GM23248 (cell line): ENCODE measurements at regions not wholly inside any gene's neighbourhood (a gene's known extent, or its start where the extent isn't known, plus 50 kb on each side); places are given as distances from the start of the nearest gene placed in this dataset.

Source experiments
- DNase-seq: peaks from one replicate; pipeline ENCODE4 v3.0.0-alpha.2; 2015
- H2AFZ ChIP-seq: fragments of 200-600 bp; sonication (generic); 2 replicates; pipeline ENCODE4 v1.6.1; 2016; ENCODE audit warnings: antibody characterized with exemption
- H3F3A ChIP-seq: fragments of 200-600 bp; sonication (generic); 2 replicates; pipeline ENCODE4 v1.6.1; 2016; ENCODE audit warnings: mild to moderate bottlenecking, antibody characterized with exemption, mixed run types; ENCODE audit not compliant: insufficient read depth
- H3K27ac ChIP-seq: fragments of 200-600 bp; sonication (generic); 2 replicates; pipeline ENCODE4 v1.5.1; 2016; ENCODE audit warnings: mild to moderate bottlenecking
- H3K27me3 ChIP-seq: fragments of 200-600 bp; sonication (generic); replicated peaks from 2 replicates; pipeline ENCODE4 v1.6.1; 2016; ENCODE audit warnings: mild to moderate bottlenecking; ENCODE audit not compliant: insufficient read depth
- H3K36me3 ChIP-seq: fragments of 200-600 bp; sonication (generic); 2 replicates; pipeline ENCODE4 v1.6.1; 2016; ENCODE audit warnings: low read depth, mild to moderate bottlenecking
- H3K4me1 ChIP-seq: fragments of 200-600 bp; sonication (generic); 2 replicates; pipeline ENCODE4 v1.6.1; 2016; ENCODE audit warnings: mild to moderate bottlenecking; ENCODE audit not compliant: insufficient read depth
- H3K4me2 ChIP-seq: fragments of 200-600 bp; sonication (generic); one replicate; pipeline ENCODE4 v1.6.1; 2016; ENCODE audit warnings: mild to moderate bottlenecking; ENCODE audit not compliant: unreplicated experiment
- H3K4me3 ChIP-seq: fragments of 200-600 bp; sonication (generic); 2 replicates; pipeline ENCODE4 v1.5.1; 2016; ENCODE audit warnings: mild to moderate bottlenecking
- H3K79me2 ChIP-seq: fragments of 200-600 bp; sonication (generic); 2 replicates; pipeline ENCODE4 v1.6.1; 2016; ENCODE audit warnings: mild to moderate bottlenecking; ENCODE audit not compliant: insufficient read depth
- H3K9ac ChIP-seq: fragments of 200-600 bp; sonication (generic); 2 replicates; pipeline ENCODE4 v1.6.1; 2016; ENCODE audit warnings: mild to moderate bottlenecking
- H3K9me2 ChIP-seq: fragments of 200-600 bp; sonication (generic); 2 replicates; pipeline ENCODE4 v1.6.1; 2016; ENCODE audit warnings: mixed run types, mild to moderate bottlenecking, moderate library complexity; ENCODE audit not compliant: insufficient read depth
- H3K9me3 ChIP-seq: fragments of 200-600 bp; sonication (generic); one replicate; pipeline ENCODE4 v1.6.1; 2017; ENCODE audit warnings: low read depth
- H4K20me1 ChIP-seq: fragments of 200-600 bp; sonication (generic); 2 replicates; pipeline ENCODE4 v1.6.0; 2016; ENCODE audit not compliant: insufficient read depth
- EZH2 ChIP-seq: fragments of 200-600 bp; sonication (generic); IDR thresholded peaks from 2 replicates; pipeline ENCODE4 v1.6.1; 2018; ENCODE audit warnings: antibody characterized with exemption, mild to moderate bottlenecking; ENCODE audit not compliant: insufficient read depth, poor library complexity, severe bottlenecking
- EZH2phosphoT487 ChIP-seq: fragments of 200-600 bp; sonication (generic); IDR thresholded peaks from 2 replicates; pipeline ENCODE4 v1.6.1; 2018; ENCODE audit warnings: antibody characterized with exemption, moderate library complexity, mild to moderate bottlenecking, low read depth; ENCODE audit not compliant: insufficient read depth
- WGBS, 2 experiments: methylation state at CpG; one replicate each; pipeline ENCODE4 v1.1.6; 2015 to 2017; ENCODE audit warnings: low lambda C conversion rate in 2 of 2, low coverage in 1 of 2; ENCODE audit errors: missing lambda C conversion rate in 2 of 2; 5-methylcytosine and 5-hydroxymethylcytosine counted together
- in situ Hi-C: fragments of 300-500 bp; cut with MboI; formaldehyde crosslinking; loops from 2 replicates; pipeline ENCODE4 v1.15.0; 2020

DNA sequence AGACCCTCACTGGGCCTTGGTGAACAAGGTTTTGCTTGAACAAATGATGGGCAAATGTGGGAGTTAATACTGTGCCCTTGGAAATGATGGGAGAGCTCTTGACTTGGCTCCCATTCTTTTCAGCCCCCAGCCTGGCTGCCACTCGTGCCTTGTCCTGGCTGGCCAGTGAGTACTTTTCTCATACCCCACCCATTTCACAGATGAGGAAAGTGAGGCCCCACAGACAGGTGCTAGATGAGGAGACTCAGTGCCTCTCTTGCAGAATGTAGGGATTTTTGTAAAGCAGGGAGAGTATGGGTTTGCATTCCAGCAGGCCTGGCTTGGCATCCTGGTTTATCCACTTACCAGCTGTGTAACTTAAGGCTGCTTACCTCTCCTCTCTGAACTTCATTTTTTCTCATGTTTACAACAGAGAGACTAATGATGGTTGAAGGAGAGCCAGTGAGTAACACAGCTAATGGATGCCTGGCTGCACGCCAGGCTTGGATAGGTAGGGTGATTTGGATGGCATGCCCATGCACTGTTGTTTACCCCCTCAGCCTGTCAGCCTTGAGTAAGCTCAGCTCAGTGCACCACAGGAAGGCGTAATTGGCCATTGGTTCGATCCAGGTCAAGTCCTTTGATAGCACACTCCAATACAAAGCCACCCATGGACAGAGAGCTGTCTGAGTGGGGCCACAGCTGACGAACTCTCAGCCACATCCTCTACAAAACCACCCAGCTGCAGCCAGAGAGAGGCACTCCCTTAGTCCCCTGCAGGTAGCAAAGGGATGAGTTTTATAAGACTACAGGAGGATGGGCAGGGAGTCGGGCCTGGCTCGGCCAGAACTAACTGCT lies 436.8 kb downstream of the RPS24 start:
- Histone ChIP-seq H2AFZ (no peak overlapping the region), H3K79me2 (no peaks in the 10 kb centered on the region), H3K36me3 (no peaks in the 10 kb centered on the region), H3K9ac (no peak overlapping the region), H3K9me2 (no peaks in the 10 kb centered on the region), H3K9me3 (no peaks in the 10 kb centered on the region), H3K4me3 (no peak overlapping the region), H3K27ac (no peak overlapping the region), H3K4me2 (no peak overlapping the region), H3K27me3 (no peaks in the 10 kb centered on the region), H3F3A (no peaks in the 10 kb centered on the region), H4K20me1 (no peaks in the 10 kb centered on the region), H3K4me1 (no peaks in the 10 kb centered on the region)
- in situ Hi-C loops = no loop called here
- no peak for DNase-seq
- 73 to 84% methylated on average over 7 of the region's 7 CpGs for WGBS, 2 experiments
- TF ChIP-seq EZH2 (no peak), EZH2phosphoT487 (no peak)

DNA sequence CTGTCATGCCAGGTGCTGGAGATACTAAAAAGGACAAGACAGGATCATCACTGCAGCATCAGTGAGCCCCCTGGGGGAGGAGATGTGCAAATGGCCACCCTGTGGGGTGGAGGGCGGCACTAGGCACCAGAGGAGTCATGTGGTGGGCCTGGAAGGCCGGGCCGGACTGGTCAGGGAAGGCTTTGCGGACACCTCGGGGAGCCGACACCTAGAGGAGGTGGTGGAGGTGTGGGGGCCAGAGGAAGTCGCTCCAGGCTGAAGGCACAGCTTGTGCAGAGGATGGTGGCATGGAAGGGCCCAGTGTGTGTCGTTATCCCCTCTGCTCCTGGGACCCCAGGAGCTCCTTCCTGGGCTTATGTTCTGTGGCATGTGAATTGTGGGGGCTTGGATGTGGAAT lies 437.7 kb downstream of the RPS24 start:
- Histone ChIP-seq H3K4me1 (no peaks in the 10 kb centered on the region), H4K20me1 (no peaks in the 10 kb centered on the region), H3K79me2 (no peaks in the 10 kb centered on the region), H3K9me3 (no peaks in the 10 kb centered on the region), H3K9ac (no peak overlapping the region), H3K4me3 (no peak overlapping the region), H3K27ac (no peak overlapping the region), H3K9me2 (no peaks in the 10 kb centered on the region), H3K27me3 (peaks cover 7% of the 10 kb centered on the region), H2AFZ (no peak overlapping the region), H3K4me2 (no peak overlapping the region), H3F3A (no peaks in the 10 kb centered on the region), H3K36me3 (no peaks in the 10 kb centered on the region)
- 86 to 87% methylated on average over 8 of the region's 8 CpGs for WGBS, 2 experiments
- in situ Hi-C loops = no loop called here
- no peak for DNase-seq
- TF ChIP-seq EZH2 = no peak
- TF ChIP-seq EZH2phosphoT487 = no peak

DNA sequence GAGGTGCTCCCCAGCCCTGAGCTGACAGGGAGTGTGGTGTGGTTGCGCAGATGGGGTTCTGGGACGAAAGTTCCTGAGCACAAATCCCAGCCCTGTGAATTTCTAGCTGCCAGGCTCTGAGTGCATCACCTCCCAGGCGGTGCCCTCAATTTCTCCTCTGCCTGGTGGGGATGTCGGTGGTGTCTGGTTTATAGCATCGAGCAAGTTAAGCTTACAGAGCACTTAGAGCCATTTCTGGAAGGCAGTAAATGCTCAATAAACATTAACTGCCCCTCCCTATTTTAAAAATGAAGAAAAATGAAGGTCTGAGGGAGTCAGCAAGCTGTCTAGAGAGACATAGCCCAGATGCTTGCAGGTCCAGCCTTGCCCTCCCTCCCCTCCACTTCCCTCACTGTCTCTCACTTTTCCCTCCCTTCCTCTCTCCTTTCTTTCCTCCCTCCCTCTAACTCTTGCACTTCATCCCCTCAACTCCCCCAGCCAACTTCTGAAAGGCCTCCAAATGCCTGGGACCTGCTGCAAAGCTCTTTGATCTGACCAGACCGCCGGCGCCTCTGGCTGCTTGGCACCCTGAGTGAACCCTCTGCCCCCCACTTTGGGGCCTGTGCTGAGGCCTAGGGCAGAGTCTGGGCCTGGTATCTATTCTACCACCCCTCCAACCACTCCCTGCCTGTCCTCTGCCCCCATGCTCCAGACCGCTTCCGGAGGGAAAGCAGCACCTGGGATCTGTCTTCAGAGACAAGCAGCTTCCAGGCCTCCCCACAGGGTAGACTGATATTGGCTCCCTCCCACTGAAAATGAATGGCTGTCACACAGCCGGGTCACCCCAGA lies 438.3 kb downstream of the RPS24 start:
- WGBS, 2 experiments = 84% methylated on average over 11 of the region's 11 CpGs
- H3K9me2 ChIP-seq = no peaks in the 10 kb centered on the region
- H3K79me2 ChIP-seq = no peaks in the 10 kb centered on the region
- H3K36me3 ChIP-seq = no peaks in the 10 kb centered on the region
- H3K27me3 ChIP-seq = peaks cover 7% of the 10 kb centered on the region
- no peaks in the 10 kb centered on the region for H3K4me1 ChIP-seq
- no peaks in the 10 kb centered on the region for H3F3A ChIP-seq
- no peak for TF ChIP-seq EZH2phosphoT487
- no peak overlapping the region for H3K27ac ChIP-seq
- in situ Hi-C loops = no loop called here
- no peak overlapping the region for H3K4me3 ChIP-seq
- no peak overlapping the region for H3K4me2 ChIP-seq
- H3K9ac ChIP-seq = no peak overlapping the region
- no peaks in the 10 kb centered on the region for H3K9me3 ChIP-seq
- H4K20me1 ChIP-seq = no peaks in the 10 kb centered on the region
- no peak for DNase-seq
- no peak overlapping the region for H2AFZ ChIP-seq

DNA sequence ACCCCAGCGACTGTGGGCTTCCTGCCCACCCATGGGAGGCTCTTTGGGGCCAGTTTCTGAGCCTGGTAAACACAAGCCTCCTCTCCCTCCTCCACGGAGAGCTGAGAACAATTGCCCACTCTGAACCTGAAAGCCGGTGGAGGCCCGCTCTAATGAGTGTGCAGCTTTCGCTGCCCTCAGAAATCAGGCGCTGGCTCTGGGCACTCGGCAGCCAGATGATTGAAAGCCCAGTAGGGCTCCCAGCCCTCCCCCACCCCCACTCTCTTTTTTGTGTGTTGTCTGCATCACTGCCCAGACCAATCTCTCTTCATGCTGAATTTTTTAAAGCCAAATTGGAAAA lies 438.9 kb downstream of the RPS24 start:
- no peak overlapping the region for H3K4me2 ChIP-seq
- H3K4me1 ChIP-seq = no peaks in the 10 kb centered on the region

More for the DNA sequence above, 438.9 kb downstream of the RPS24 start:
- no peak overlapping the region for H3K27ac ChIP-seq
- no peaks in the 10 kb centered on the region for H4K20me1 ChIP-seq
- no peak overlapping the region for H3K4me3 ChIP-seq
- H3K79me2 ChIP-seq = no peaks in the 10 kb centered on the region
- no peaks in the 10 kb centered on the region for H3F3A ChIP-seq
- no peak overlapping the region for H3K9ac ChIP-seq
- no peak for DNase-seq
- H3K27me3 ChIP-seq = peaks cover 11% of the 10 kb centered on the region
- H3K9me3 ChIP-seq = no peaks in the 10 kb centered on the region
- TF ChIP-seq EZH2 (no peak), EZH2phosphoT487 (no peak)
- H2AFZ ChIP-seq = no peak overlapping the region
- no peaks in the 10 kb centered on the region for H3K9me2 ChIP-seq
- in situ Hi-C loops = no loop called here
- WGBS, 2 experiments = 70 to 72% methylated on average over 5 to 7 of the region's 7 CpGs
- H3K36me3 ChIP-seq = no peaks in the 10 kb centered on the region
